HG03520 (cell line): ENCODE measurements at regions not wholly inside any gene's neighbourhood (a gene's known extent, or its start where the extent isn't known, plus 50 kb on each side); places are given as distances from the start of the nearest gene placed in this dataset.

Experiments
- ATAC-seq: cut with Tn5 transposase; IDR thresholded peaks from one replicate; pipeline ENCODE4 v1.9.1; 2021; ENCODE audit warnings: mild to moderate bottlenecking, moderate library complexity; ENCODE audit not compliant: unreplicated experiment

DNA sequence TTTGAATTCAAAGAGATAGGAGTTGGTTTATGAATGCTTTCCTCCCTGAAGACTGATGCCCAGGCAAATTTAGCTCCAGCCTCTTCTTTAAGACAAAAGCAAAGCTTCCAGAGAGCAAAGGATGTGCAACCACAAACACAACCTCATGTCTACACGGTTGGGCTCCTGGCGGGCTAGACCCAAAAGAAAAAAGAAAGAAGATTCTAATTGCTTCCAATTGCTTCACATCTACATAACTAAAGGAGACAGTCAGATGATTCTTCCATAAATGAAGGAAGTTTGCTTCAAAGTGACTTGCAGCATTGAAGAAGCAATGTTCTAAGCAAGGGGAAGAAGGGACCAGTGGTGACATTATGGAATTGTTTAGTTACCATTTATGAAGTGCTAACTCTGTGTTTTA is 1603.0 kb upstream of the TENM3 start:
- no peak for ATAC-seq

DNA sequence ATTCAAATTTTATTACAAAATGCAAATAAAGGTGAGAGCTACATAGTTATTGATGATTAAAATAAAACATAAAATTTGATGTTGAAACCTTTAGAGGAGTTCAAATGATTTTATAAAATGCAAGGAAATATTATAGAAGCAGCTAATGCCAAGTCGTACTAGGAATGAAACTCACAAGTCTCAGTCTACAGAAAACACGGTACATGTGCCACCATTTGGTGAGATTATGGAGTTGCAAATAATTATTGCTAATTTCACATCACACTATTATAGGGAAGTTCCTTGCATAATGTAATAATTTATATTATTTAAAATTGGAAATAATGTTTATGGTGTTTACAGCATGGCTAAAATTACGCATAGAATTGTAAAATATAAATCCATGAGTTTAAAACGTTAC is 1601.7 kb upstream of the TENM3 start:
- ATAC-seq, result no peak

DNA sequence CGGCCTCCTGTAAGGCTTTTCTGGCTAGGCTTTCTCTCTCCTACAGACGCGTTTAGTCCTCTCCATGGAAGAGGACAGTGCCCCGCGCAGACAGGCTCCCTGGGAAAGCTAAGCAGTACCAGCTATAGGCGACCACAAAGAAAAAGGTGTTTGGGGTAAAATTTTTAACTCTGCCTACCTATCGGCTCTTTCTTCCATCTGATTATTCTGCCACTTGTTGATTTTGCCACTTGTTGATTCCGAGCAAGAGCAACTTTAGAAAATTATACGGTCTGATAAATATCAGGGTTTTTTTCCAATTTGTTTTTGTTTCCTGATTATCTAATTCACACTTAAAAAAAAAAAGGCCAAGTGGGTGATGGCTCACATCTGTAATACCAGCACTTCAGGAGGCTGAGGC is 1600.5 kb upstream of the TENM3 start:
- ATAC-seq, result no peak

DNA sequence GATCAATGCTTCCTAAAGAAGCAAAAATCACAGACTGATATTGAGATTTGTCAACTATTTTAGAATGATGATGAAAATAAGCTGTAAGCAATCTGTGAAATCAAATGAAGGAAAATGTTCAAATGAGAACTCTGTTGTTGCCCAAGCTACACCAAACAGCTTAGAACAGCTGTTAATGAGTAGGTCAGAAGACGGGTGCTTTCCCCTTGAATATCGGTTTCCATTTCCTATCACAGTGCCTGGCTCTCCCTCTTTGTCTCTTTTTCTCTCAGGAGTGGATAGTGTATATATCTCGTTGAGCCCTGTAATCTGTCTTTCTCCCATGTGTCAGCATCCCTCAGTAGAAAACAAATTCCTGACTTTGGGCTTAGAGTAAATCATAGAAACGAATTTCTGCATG is 1592.9 kb upstream of the TENM3 start:
- ATAC-seq, result peak; percentile 54

DNA sequence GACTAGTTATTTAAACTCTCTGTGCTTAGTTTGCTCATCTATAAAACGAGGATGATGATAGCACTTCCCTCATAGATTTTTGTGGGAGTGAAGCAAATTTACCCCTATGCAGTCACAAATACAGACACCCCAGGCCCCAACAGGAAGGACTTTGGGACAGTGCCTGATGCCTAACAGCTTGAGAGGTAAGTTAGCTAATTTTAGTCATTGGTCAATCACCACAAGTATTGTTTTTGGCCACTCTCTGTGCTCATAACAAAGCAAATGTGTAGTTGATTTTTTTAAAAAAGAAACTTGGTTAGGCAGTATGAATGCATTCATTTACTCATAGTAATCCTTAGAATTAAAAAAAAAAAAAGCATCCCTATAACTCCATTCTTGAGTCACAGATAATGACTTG is 1590.7 kb upstream of the TENM3 start:
- ATAC-seq, result no peak

DNA sequence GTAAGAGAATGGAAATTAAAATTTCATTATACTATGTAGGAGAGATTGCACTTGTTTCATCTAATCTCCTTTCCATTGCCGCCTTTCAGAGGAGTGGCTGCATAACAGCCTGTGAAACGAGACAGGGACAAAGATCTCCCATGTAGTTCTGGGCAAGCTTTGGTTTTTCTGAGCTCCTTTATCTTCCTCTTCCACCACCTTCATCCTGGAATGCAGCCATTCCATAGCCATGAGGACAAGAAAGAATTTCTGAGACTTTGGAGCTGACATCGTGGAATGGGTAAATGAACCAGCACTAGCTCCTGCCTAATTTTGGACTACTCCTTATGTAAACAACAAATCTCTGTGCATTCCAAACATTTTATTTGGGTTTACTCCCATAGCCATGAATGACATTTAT is 1587.3 kb upstream of the TENM3 start:
- ATAC-seq, result no peak

DNA sequence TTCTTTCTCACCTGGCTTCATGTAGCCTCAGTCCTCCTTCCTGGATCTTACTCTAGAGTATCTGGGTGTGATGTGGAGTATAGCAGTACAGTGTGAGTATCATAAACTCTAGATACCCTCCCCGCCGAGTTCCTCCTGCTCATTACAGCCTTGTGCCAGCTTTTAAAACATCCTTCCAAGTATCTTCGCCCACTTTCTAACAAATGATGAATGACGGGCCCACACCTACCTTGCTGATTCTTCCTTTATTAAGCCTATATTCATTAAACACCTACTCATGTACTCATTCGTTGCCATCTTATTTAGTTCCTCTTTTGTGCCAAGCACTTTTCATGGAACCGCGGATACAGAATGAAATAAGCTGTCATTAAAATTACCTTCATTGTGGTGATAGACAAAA is 1585.3 kb upstream of the TENM3 start:
- no peak for ATAC-seq

DNA sequence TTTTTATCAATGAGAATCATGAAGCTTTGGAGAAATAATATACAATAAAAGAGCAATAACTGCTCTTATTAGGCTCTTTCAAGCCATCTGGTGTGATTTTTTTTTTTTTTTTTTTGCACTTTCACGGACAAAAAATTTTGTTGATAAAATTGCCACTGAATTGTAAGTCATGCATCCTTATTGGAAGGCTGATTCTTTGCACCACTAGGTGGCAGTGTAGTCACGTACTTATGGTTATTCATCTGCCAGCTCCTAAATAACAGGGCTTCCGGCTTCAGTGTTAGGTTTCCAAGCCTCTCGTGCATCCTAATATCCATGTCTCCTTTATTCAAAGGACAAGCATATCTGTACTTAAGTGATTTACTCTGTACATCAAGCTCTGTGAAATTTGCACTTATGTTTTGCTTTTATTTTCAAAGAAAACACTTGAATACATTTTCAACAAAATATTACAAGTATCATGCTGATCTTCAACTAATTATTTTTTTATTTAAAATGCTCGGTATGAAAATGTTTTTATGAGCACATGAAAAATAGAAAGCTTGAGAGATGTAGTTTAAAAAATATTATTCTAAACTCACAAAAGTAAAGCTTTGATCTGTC is 1578.3 kb upstream of the TENM3 start:
- peak; percentile 79 for ATAC-seq

DNA sequence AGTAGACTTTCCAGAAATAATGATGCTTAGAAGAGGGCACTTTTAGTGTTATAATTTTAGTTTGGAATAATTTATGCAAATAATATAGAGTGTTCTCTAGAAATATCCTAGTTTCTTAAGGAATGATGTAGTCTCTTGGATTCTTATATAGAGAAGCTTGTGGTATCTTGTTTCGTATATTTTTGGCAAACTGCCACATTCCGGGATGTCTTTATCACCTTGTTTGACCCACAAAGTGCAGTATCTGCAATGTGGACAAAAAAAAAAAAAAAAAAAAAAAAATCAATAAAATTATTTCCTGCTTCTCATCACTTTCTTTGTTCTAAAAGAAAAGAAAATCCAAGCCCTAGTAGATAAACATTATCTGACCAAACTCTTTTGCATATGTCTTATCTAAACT is 1577.7 kb upstream of the TENM3 start:
- no peak for ATAC-seq

DNA sequence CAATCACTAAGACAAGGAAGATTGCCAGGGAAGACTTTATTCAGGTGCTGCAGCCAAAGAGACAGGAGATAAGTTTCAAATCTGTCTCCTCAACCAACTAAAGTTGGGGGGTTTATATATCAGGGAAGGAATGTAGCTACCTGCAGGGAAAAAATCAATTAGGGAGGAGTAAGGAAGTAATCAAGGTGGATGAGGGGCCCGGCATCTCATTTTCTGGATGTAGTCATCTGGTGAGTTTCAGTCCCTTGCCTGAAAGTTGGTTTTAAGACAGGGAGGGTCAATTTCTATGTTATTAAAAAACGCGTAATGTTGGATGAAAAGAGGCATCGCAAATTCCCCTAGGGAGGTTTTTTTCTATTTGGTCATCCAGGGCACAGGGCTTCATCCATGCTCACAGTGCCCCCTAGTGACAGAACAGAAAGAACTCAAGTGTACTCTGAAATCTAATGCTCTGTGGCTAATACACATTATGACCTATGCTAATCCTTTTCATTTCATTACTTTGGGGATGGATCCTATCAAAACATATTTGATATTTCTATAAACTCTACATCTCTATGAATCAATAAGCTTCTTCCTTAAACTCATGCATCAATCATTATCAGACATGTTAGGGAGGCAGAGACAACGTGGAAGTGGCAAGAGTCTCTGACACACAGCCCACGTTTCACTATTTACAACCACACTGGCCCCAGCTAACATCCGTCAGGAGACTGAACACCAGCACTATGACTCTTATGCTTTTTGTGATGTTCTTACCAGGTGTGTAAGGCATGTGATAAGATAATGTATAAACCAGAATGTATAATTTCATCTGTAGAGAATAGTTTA is 1577.0 kb upstream of the TENM3 start:
- peak; percentile 70 for ATAC-seq

DNA sequence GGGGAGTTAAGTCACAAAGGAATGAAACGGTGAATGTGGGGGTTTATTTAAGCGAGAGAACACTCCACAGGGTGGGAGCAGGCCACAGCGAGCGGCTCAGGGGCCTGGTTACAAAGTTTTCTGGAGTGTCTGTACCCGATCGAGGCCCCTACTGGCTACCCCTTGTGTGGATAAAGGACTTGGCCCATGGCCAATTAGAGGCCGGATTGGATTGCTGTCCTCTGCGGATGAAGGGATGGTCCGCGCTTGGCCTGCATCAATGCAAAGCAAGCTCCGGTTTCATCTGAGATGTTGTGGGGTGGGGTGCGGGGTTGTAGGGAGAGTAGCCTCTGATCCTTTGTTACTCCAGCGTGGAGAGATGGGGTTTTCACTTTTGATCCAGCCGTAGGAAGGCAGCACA is 1574.5 kb upstream of the TENM3 start:
- no peak for ATAC-seq

DNA sequence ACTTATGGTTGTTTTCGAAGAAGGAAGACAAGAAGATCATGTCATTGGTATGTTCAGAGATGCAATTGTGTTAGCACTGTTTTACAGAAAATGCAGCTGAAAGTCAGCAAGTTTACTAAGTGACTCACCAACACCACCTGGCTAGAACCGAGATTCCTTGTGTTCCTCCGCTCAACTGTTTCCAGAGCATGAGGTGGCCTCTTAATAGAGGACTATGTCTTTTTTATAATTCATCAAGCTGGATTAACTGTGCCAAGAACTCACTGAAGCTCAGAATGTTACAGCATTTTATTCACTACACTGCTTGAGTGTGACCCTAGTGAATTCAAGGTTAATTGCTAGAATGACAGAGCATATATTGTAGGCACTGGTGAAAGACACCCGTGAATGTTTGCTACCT is 1573.5 kb upstream of the TENM3 start:
- no peak for ATAC-seq

DNA sequence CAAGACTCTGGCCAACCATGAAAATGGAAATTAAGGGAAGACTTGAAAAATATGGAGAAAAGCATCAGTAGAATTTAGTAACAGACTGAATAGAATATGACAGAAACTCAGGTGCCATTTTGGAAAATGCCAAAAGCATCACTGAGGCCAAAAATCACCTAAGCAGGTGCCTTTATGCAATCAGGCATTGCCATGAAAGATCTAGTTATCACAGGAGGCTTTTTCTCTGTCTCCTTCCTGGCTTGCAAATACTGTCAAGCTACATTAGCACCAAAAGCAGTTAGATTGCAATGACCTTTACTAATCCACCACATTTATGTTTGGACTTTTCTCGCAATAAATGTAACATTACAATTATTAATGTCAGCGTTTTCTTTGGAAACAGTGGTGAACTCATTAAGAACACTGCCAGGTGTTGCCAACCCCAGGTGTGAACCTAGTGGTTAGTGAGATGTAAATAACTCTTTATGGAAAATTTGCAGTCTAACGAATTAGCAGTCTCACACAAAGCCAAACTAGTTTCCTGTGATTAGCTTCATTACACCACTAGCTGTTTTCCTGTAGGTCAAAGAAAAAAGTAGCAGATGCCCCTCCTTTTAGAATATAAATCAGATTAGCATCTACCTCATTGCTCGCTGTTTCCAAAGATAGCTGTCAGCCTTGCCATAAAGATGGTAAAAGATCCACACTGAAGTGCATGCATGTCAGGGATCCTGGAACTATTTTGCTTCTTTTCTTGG is 1568.4 kb upstream of the TENM3 start:
- ATAC-seq, result no peak

DNA sequence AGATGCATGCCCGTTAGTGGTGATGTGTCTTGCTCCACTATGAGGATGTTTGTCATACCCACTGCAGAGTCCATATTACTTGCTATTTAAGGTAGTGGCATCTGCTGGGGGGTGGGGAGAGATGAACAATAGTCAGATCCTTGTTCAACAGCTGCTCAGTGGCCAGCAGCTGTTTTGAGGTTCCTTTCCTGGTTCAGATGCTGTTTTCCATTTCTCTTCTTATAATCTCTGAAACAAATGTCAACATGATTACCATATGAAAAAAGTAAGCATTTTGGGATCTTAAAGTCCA is 1567.9 kb upstream of the TENM3 start:
- no peak for ATAC-seq

DNA sequence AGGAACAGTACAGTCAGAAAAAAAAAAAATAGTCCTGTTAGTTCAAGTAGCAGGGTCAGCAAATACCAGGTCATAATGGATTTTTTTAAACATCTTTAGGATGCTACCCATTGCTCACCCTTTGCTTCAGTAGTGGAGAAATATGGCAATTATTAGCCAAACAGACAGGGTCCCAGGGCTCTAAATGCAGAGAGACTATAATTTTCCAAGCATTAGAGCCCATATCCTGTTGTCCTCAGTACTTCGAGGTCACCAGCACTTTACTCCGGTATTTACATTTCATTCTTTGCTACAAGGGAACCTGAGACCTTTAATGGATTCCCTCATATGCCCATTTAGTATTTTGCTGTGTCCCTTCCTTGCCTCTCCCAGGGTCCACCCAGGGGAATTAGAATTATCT is 1562.9 kb upstream of the TENM3 start:
- no peak for ATAC-seq

DNA sequence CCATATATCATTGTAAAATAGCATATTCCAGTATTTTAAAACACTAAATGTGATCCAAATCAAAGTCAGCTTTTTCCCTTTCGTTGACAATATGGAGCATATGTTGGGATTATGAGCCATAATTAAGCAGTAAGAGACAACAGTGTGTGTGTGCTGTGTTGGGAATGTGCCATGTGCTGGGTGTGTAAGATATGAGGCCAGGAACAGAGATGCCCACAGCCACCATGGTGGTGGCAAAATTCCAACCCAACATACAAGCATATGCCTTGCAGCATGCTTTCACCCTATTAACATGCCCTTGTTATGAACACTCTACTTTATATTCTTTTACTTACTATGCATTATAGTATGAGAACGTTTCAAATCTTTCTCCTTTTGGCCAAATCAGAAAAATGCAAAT is 1560.4 kb upstream of the TENM3 start:
- no peak for ATAC-seq

DNA sequence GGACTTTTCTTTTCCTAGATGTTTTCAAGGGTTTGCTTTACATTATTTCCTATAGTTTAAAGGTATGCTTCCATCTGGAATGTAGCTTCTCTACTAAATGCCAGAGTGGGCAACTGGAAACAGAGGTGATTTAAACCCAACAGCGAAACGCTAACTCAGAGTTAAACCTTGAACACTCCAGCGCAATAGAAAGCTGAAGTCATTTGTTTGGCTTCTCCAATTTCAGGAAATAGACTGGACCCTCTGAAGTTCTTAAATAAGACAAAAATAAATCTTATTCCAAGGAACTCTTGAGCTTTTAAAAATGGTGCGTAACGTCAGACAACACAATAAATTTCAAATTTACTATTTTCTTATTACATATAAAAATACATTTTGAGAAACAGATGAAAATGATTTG is 1560.0 kb upstream of the TENM3 start:
- no peak for ATAC-seq

DNA sequence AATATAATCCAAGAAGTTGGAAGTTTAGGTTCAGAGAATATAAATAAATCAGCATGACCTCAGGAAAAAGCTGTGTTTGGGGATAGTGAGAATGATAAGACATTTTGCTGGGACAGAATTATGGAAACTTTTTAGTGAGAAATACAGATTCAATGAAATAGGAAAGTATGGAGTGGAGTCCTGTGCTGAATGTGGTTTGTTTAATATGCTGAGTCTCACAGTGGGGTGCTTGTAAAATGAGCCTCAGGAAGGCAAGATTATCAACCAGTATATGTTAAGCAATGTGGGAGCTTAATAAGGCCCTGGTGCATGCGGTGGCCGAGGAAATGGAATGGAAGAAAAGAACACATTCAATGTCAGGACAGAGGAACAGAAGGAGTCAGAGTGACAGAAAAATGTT is 1554.7 kb upstream of the TENM3 start:
- no peak for ATAC-seq

DNA sequence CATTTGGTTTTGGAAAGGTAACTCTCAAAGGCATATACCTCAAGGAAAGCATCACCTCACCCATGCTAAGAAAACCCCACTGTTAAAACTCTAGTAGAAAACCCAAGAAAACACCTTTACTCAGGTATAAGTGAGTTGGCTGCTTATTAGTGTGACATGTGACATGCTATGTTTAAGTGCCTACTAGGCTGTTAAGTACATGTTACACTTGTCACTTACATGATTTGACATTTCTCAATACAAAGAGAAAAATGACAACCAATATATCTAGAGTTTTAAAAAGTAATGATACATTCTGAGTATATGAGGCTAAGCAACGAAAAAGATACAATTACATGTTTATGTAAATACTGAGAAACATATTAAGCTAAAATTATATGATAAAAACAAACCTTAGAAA is 1548.3 kb upstream of the TENM3 start:
- no peak for ATAC-seq

DNA sequence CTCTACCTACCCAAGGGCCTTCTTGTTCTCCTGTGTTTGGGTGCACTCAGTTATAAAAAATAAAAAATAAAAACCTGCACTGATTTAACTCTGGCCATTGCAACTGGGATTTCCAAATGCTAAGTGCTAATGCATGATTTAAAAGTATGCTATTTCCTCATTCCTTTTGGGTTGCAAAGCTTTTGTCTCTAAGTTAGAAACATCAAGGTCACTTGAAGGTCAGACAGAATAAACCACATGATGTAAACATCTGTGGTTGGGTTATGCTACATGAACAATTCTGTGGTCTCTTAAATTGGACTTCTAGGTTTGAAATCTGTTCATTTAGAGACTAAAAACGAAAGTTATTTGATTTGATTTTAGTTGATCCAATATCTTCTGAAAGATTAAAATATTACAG is 1547.4 kb upstream of the TENM3 start:
- ATAC-seq, result no peak

DNA sequence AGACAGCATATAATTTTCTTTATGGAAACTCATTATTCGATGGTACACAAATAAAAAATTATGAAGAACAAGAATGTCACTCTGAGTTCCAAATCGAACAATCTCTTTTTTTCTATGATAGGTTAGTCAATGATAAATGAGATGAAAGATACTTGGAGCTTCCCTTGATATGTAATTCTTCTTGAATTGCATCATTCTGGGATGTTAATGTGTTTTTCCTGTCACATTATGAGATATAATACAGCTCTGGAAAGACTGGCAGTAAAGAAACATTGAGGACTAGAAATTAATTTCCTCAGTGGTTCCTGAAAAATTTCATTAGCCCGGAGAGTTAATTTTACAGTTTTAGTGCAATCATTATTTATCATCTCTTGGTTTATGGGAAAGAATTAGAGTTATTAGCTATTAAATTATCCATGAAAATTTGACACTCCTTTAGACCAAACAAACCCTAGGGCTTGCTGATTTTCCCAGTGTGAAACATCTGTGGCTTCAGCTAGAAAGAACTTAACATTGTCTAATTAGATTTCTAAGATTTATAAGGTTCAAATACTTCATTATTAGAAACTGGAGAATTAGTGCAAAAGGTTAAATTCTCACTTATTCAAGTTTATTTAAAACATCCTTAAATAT is 1546.6 kb upstream of the TENM3 start:
- no peak for ATAC-seq
